ENCODE measurements at regions not wholly inside any gene's neighbourhood (a gene's known extent, or its start where the extent isn't known, plus 50 kb on each side); places are given as distances from the start of the nearest gene placed in this dataset.

DNA sequence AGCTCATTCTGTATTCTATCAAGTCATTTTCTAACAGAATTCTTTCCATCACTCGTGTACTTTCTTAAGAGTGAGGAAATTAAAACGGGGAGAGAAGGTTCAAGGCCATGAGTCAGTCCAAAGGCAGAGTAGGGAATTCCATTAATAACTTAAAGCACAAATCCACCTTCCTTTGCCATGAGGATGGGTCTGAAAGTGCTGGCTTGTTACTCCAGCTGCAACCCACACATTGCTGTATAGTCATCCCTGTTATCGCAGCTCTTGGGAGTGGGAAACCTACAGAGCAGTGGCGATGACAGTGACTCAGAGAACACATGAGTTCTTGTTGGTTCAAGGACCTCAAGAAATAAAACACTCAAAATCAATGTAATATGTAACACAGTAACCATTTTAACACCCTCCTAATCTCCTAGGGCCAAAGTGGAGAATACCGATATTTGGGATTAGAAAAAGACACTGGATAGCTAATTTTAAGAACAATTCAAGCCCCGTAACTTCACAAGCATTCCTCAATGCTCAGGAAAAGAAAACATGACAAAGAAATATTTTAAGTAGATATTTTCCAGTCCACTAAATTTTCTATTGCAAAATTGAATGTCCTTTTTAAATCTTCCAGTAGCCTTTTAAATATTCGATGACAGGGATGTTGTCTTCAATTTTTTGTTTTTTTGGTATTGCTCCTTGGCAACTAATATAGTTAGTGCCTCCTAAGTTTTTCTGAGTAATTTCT lies 179.9 kb upstream of the THBS1 start:
- H3K4me3 ChIP-seq (ENCODE audit: low read depth in 1 of 2, low read length in 2 of 2), result no peak overlapping the region
- no peaks in the 10 kb centered on the region for H3K27me3 ChIP-seq (ENCODE audit: low read depth, low read length)
- peaks cover 0 to 10% of the 10 kb centered on the region in 2 donors for H3K4me1 ChIP-seq (ENCODE audit: control insufficient read depth in 1 of 2, insufficient read depth in 2 of 2, low read length in 2 of 2)
- no peak overlapping the region for H3K27ac ChIP-seq (ENCODE audit: low read length)
- H3K9me3 ChIP-seq (ENCODE audit: control insufficient read depth in 1 of 2, low read length in 2 of 2), result no peaks in the 10 kb centered on the region
- no peaks in the 10 kb centered on the region for H3K36me3 ChIP-seq (ENCODE audit: control insufficient read depth in 1 of 2, insufficient read depth in 2 of 2, low read length in 2 of 2)

DNA sequence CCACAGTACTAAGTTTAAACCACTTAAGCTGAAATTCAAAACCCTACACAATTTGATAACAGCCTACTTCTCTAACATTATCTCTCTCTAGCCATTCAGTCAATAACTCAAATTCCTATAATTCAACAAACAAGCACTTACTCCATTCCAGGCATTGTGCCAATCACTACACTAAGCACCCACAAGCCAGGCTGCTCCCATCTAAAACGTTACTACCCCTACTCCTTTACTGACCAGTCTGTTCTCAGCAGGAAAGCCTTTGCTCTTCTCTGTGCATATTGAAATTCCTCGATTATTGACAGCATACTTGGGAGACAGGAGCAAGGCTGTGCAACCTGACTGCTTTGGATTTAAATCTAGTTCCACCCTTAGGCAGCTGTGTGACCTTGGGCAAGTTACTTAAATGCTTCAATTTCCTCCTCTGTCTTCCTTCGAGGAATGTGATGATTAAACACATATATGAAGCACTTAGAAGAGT lies 177.2 kb upstream of the THBS1 start:
- Histone ChIP-seq H3K4me3 (ENCODE audit: low read depth in 1 of 2, low read length in 2 of 2) (no peak overlapping the region), H3K36me3 (ENCODE audit: control insufficient read depth in 1 of 2, insufficient read depth in 2 of 2, low read length in 2 of 2) (no peaks in the 10 kb centered on the region), H3K27ac (ENCODE audit: low read length) (no peak overlapping the region), H3K27me3 (ENCODE audit: low read depth, low read length) (no peaks in the 10 kb centered on the region), H3K4me1 (ENCODE audit: control insufficient read depth in 1 of 2, insufficient read depth in 2 of 2, low read length in 2 of 2) (peaks cover 0 to 14% of the 10 kb centered on the region in 2 donors), H3K9me3 (ENCODE audit: control insufficient read depth in 1 of 2, low read length in 2 of 2) (no peaks in the 10 kb centered on the region)

DNA sequence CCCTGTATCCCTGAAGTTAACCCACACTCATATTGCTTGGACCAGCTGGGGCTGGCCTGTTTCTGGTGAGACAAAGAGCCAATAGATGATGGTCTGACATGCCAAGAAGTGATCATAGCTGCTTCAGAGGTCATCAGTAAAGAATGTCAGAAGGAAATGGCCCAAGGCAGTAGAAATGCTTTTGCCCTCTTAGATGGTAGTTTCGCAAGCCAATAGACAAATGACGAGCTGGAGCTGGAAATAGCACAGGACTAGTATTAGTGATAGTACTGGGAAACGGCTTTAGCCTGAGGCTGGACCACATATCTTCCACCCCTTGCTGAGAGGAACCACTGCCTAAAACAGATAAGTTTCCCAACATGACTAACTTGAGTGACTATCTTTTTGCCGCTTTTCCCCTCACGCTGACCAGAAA lies 176.1 kb upstream of the THBS1 start:
- H3K9me3 ChIP-seq (ENCODE audit: control insufficient read depth in 1 of 2, low read length in 2 of 2), result no peaks in the 10 kb centered on the region
- H3K27me3 ChIP-seq (ENCODE audit: low read depth, low read length), result no peaks in the 10 kb centered on the region
- H3K4me3 ChIP-seq (ENCODE audit: low read depth in 1 of 2, low read length in 2 of 2), result no peak overlapping the region
- no peaks in the 10 kb centered on the region for H3K36me3 ChIP-seq (ENCODE audit: control insufficient read depth in 1 of 2, insufficient read depth in 2 of 2, low read length in 2 of 2)
- H3K4me1 ChIP-seq (ENCODE audit: control insufficient read depth in 1 of 2, insufficient read depth in 2 of 2, low read length in 2 of 2), result peaks cover 0 to 14% of the 10 kb centered on the region in 2 donors
- H3K27ac ChIP-seq (ENCODE audit: low read length), result no peak overlapping the region

DNA sequence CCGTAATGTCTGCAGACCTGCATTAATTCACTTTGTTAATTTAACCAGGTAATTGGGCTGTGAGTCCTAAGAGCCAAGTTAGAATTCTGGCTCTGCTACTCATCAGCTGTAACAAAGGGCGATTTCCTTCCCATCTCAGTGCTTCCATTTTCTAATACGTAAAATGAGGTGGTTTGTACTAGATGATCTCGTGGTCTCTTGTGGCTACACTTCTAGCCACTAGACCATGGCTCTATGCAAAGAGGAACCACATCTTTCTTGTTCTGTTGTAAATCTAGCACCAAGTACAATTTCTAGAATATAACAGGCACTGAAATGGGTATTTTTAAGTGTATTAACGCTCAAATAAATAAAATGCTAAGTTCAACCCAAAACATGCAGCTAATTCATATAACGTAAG lies 174.4 kb upstream of the THBS1 start:
- H3K9me3 ChIP-seq (ENCODE audit: control insufficient read depth in 1 of 2, low read length in 2 of 2), result no peaks in the 10 kb centered on the region
- peaks cover 0 to 13% of the 10 kb centered on the region in 2 donors for H3K4me1 ChIP-seq (ENCODE audit: control insufficient read depth in 1 of 2, insufficient read depth in 2 of 2, low read length in 2 of 2)
- no peak overlapping the region for H3K27ac ChIP-seq (ENCODE audit: low read length)
- no peak overlapping the region for H3K4me3 ChIP-seq (ENCODE audit: low read depth in 1 of 2, low read length in 2 of 2)
- H3K36me3 ChIP-seq (ENCODE audit: control insufficient read depth in 1 of 2, insufficient read depth in 2 of 2, low read length in 2 of 2), result no peaks in the 10 kb centered on the region
- H3K27me3 ChIP-seq (ENCODE audit: low read depth, low read length), result no peaks in the 10 kb centered on the region

DNA sequence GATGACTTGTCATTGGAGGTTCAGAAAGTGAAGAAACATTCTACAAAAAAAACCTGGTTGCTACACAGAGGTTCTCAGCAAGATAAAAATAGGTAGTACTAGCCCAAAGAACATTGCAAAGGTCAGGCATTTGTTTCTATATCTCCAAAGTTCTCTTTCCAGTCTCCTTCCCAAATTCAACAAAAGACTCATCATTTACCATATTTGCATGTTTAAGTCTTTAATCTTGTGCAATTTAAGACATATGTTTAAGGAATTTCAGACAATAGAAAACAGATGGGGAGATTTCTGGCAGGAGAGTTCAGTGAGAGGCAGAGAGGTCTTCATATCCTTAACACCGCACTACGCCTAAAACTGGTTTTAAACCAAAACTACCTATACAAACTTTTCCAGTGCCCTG lies 173.8 kb upstream of the THBS1 start:
- Histone ChIP-seq H3K4me3 (ENCODE audit: low read depth in 1 of 2, low read length in 2 of 2) (no peak overlapping the region), H3K27me3 (ENCODE audit: low read depth, low read length) (no peaks in the 10 kb centered on the region), H3K9me3 (ENCODE audit: control insufficient read depth in 1 of 2, low read length in 2 of 2) (no peaks in the 10 kb centered on the region), H3K36me3 (ENCODE audit: control insufficient read depth in 1 of 2, insufficient read depth in 2 of 2, low read length in 2 of 2) (no peaks in the 10 kb centered on the region), H3K27ac (ENCODE audit: low read length) (no peak overlapping the region), H3K4me1 (ENCODE audit: control insufficient read depth in 1 of 2, insufficient read depth in 2 of 2, low read length in 2 of 2) (peaks cover 0 to 8% of the 10 kb centered on the region in 2 donors)

DNA sequence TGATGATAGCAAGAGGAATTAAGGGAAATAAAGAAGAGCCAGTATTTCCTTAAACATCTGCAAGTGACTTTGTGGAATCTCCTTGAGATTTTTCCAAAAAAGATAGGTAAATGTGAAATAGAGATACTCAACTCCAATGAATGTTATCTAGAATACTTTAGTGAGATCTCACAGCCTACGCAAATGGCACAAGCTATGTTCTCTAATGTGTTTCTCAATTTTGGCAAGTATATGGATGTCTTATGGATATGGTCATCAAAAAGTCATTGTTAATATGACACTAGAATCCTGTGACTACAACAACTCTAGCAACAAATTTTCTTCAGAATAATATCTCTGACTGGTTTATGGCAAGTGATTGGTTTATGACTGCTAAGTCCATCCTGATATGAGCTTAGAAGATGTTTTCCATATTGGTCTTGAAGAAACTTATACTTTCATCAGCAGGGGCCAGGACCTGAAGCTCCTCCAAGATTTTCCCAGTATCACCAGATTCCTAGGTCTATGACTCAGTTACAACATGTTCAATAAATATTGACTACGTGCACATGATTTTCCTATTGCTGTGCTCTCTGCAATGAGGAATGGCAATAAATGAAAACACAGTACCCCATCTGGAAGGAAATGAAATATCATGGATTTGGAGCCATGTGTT lies 170.9 kb upstream of the THBS1 start:
- peaks cover 0 to 4% of the 10 kb centered on the region in 2 donors for H3K4me1 ChIP-seq (ENCODE audit: control insufficient read depth in 1 of 2, insufficient read depth in 2 of 2, low read length in 2 of 2)
- no peaks in the 10 kb centered on the region for H3K9me3 ChIP-seq (ENCODE audit: control insufficient read depth in 1 of 2, low read length in 2 of 2)
- H3K27ac ChIP-seq (ENCODE audit: low read length), result no peak overlapping the region

DNA sequence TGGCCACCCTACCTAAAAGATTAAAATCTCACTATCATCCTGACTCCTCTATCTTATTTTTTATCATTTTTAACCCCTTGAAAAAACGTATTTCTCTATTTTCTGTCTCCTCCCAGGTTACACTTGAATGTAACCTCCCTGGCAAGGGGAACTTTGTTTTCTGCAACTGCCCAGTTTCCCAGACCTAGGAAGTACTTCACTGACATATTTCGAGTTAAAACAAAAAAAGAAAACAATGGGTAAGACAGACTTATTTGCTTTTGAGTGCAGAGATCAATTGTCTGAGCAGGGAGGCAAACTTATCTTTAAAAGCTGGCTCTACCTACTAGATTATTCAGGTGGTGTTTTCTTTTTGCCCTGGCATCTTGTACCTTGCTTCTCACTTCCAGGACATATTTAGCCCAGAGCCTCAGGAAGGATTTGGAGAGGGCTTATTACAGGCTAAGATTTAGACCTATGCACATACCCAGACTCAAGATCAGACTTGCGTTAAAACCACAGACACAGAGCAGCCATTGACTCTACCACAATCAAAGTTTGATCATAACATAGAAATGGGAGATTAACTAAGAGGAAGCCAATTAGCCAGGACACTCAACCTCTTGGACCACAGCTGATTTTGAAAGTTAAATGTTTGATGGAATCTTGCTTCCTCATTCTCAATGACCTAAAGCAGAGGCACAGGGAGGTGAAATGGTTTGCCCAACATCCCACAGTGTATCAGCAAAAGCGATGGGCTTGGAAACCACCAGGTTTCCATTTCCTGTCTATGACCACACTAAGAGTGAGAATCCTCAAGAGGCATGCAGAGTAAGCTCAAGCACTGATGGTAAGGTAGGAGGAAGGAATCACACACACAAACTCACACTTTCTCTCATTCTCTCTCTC lies 169.5 kb upstream of the THBS1 start:
- no peaks in the 10 kb centered on the region for H3K36me3 ChIP-seq (ENCODE audit: control insufficient read depth in 1 of 2, insufficient read depth in 2 of 2, low read length in 2 of 2)
- no peaks in the 10 kb centered on the region for H3K27me3 ChIP-seq (ENCODE audit: low read depth, low read length)
- H3K27ac ChIP-seq (ENCODE audit: low read length), result no peak overlapping the region
- no peak overlapping the region for H3K4me3 ChIP-seq (ENCODE audit: low read depth in 1 of 2, low read length in 2 of 2)
- H3K4me1 ChIP-seq (ENCODE audit: control insufficient read depth in 1 of 2, insufficient read depth in 2 of 2, low read length in 2 of 2), result peaks cover 0 to 4% of the 10 kb centered on the region in 2 donors
- no peaks in the 10 kb centered on the region for H3K9me3 ChIP-seq (ENCODE audit: control insufficient read depth in 1 of 2, low read length in 2 of 2)

More for the DNA sequence above, 170.9 kb upstream of the THBS1 start:
- no peaks in the 10 kb centered on the region for H3K27me3 ChIP-seq (ENCODE audit: low read depth, low read length)
- H3K4me3 ChIP-seq (ENCODE audit: low read depth in 1 of 2, low read length in 2 of 2), result no peak overlapping the region
- H3K36me3 ChIP-seq (ENCODE audit: control insufficient read depth in 1 of 2, insufficient read depth in 2 of 2, low read length in 2 of 2), result no peaks in the 10 kb centered on the region

DNA sequence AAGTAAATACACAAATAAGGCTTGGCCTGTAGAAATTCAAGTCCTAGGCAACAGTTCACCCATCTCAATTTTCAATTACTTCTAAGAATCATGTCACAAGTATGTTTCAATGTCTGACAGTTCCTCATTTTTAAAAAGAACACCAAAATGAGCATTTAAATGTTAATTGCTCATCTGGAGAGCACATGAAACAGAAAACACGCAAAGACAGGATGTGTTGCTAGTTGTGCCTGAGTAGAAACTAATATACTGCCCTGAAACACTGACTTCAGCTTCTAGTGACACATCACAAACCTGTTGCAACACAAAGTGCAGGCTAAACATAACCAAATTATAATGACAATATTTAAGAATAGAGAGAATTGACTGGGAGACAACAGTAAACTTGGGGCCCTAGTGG lies 167.3 kb upstream of the THBS1 start:
- Histone ChIP-seq H3K4me1 (ENCODE audit: control insufficient read depth in 1 of 2, insufficient read depth in 2 of 2, low read length in 2 of 2) (peaks cover 0 to 8% of the 10 kb centered on the region in 2 donors), H3K27ac (ENCODE audit: low read length) (no peak overlapping the region)

DNA sequence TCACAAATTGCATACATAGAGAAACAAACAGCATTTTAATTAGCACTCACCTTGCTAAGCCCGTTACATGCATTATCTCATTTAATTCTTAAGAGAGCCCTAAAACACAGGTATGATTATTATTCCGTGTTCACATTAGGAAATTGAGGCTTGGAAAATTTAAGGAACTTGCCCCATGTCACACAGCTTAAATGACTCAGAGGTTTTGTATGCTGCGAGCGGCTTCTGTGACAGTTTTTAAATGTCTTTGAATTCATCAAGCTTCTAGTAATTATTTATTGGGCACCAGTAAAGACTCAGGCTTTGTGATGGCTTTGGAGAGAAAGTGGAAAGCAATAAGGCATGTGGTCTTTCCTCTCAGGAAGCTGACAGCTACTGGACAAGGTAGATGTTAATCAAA lies 166.7 kb upstream of the THBS1 start:
- no peak overlapping the region for H3K4me3 ChIP-seq (ENCODE audit: low read depth in 1 of 2, low read length in 2 of 2)
- H3K9me3 ChIP-seq (ENCODE audit: control insufficient read depth in 1 of 2, low read length in 2 of 2), result no peaks in the 10 kb centered on the region
- no peak overlapping the region for H3K27ac ChIP-seq (ENCODE audit: low read length)
- H3K27me3 ChIP-seq (ENCODE audit: low read depth, low read length), result no peaks in the 10 kb centered on the region
- H3K4me1 ChIP-seq (ENCODE audit: control insufficient read depth in 1 of 2, insufficient read depth in 2 of 2, low read length in 2 of 2), result peaks cover 0 to 8% of the 10 kb centered on the region in 2 donors
- H3K36me3 ChIP-seq (ENCODE audit: control insufficient read depth in 1 of 2, insufficient read depth in 2 of 2, low read length in 2 of 2), result no peaks in the 10 kb centered on the region

More for the DNA sequence above, 167.3 kb upstream of the THBS1 start:
- no peaks in the 10 kb centered on the region for H3K9me3 ChIP-seq (ENCODE audit: control insufficient read depth in 1 of 2, low read length in 2 of 2)
- no peaks in the 10 kb centered on the region for H3K27me3 ChIP-seq (ENCODE audit: low read depth, low read length)
- no peak overlapping the region for H3K4me3 ChIP-seq (ENCODE audit: low read depth in 1 of 2, low read length in 2 of 2)
- H3K36me3 ChIP-seq (ENCODE audit: control insufficient read depth in 1 of 2, insufficient read depth in 2 of 2, low read length in 2 of 2), result no peaks in the 10 kb centered on the region

DNA sequence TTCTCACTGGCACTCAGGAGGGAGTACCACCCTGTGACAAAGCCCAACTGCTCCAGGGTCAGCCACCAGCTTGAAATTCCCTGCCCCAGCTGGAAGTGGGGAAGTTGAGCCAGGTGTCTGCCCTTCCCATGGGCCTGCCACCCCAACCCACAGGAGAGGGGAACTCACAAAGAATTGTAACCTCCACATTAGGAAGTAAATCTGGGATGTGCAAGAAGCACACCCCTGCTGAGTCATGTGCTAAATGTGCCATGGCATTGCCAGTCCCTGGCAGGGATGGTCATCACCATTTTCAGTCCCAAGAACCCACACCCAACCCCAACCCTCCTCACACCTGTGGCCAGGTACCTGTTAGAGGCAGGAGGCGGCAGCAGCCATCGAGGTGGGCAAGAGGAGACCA lies 165.2 kb upstream of the THBS1 start:
- H3K27me3 ChIP-seq (ENCODE audit: low read depth, low read length), result no peaks in the 10 kb centered on the region
- H3K9me3 ChIP-seq (ENCODE audit: control insufficient read depth in 1 of 2, low read length in 2 of 2), result no peaks in the 10 kb centered on the region
- H3K4me1 ChIP-seq (ENCODE audit: control insufficient read depth in 1 of 2, insufficient read depth in 2 of 2, low read length in 2 of 2), result peaks cover 0 to 8% of the 10 kb centered on the region in 2 donors
- H3K4me3 ChIP-seq (ENCODE audit: low read depth in 1 of 2, low read length in 2 of 2), result no peak overlapping the region
- H3K36me3 ChIP-seq (ENCODE audit: control insufficient read depth in 1 of 2, insufficient read depth in 2 of 2, low read length in 2 of 2), result no peaks in the 10 kb centered on the region
- no peak overlapping the region for H3K27ac ChIP-seq (ENCODE audit: low read length)

DNA sequence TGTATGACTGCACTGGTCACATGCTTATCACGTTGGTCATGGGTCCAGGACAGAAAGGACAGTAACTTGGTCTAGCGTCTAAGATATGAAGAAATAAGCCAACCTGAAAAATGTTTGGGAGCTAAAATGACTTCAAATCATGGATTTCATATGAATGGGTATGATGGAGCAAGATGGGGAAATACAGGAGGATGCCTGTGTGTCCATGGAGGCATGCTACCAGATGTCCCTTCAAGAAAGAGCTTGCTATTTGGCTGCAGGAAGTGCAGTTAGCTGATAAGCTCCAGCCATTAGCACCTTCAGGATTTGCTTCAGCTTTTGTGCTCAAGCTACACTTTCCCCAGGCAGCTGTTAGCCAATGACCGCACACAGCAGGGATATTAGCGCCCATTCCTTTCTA lies 164.6 kb upstream of the THBS1 start:
- no peaks in the 10 kb centered on the region for H3K9me3 ChIP-seq (ENCODE audit: control insufficient read depth in 1 of 2, low read length in 2 of 2)
- H3K27ac ChIP-seq (ENCODE audit: low read length), result no peak overlapping the region
- no peaks in the 10 kb centered on the region for H3K27me3 ChIP-seq (ENCODE audit: low read depth, low read length)
- no peaks in the 10 kb centered on the region for H3K36me3 ChIP-seq (ENCODE audit: control insufficient read depth in 1 of 2, insufficient read depth in 2 of 2, low read length in 2 of 2)
- no peak overlapping the region for H3K4me3 ChIP-seq (ENCODE audit: low read depth in 1 of 2, low read length in 2 of 2)
- H3K4me1 ChIP-seq (ENCODE audit: control insufficient read depth in 1 of 2, insufficient read depth in 2 of 2, low read length in 2 of 2), result peaks cover 0 to 8% of the 10 kb centered on the region in 2 donors

Data from muscle layer of duodenum (tissue), 2 donors.